NCI-H82 treated with DMSO at 0.1 percent for 48 hours (cell line): ENCODE measurements at regions not wholly inside any gene's neighbourhood (a gene's known extent, or its start where the extent isn't known, plus 50 kb on each side); places are given as distances from the start of the nearest gene placed in this dataset.
"Not testable (repeated sequence)": the region's sequence is repeated elsewhere in the genome, so short reads cannot be mapped to it uniquely, and the experiment has no call there.

Source experiments
- DNase-seq: peaks from one replicate; lab custom pipeline; 2025; ENCODE audit not compliant: unreplicated experiment; lab: John Stamatoyannopoulos, UW

- no peak for DNase-seq
Measured at GRCh38 chr6:11386726-11387125, 150.8 kb upstream of the TMEM170B start.

- DNase-seq = no peak
Measured at GRCh38 chr6:11386323-11386722, 151.2 kb upstream of the TMEM170B start.

DNA sequence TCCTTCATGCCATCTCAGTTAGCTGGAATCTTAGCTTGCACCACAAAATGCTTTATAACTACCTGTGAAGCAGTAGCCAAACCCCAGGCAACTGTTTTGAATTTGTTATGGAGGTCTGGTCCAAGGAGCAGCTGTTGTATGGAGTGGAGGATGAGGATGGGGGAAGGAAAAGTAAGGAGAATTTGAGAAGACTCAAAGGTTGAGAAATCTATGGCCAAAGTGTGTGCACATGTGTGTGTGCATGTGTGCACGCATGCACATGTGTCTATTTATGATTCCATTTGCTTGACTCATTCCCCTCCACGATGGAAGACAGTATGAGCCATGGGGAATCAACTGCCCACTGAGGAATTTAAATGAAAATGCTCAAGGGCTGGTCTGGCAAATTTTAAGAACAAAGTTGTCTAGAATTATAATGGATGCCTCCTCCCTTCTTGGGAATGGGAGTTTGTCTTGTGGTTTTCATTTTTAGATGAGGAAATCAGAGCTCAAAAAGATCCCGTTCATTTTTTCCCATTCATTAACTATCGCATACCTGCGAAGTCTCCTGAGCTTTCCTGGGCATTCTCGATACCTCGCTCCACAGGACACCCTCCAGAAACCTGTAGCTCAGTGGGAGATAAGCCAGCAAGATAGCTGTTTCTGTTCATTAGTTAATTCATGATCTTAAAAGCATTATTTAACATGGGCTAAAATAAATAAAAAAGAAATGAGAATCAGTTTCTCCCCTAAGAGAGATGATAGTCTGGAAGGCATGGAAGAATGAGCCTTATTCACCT, 152.3 kb upstream of the NEDD9 start:
- DNase-seq = no peak

DNA sequence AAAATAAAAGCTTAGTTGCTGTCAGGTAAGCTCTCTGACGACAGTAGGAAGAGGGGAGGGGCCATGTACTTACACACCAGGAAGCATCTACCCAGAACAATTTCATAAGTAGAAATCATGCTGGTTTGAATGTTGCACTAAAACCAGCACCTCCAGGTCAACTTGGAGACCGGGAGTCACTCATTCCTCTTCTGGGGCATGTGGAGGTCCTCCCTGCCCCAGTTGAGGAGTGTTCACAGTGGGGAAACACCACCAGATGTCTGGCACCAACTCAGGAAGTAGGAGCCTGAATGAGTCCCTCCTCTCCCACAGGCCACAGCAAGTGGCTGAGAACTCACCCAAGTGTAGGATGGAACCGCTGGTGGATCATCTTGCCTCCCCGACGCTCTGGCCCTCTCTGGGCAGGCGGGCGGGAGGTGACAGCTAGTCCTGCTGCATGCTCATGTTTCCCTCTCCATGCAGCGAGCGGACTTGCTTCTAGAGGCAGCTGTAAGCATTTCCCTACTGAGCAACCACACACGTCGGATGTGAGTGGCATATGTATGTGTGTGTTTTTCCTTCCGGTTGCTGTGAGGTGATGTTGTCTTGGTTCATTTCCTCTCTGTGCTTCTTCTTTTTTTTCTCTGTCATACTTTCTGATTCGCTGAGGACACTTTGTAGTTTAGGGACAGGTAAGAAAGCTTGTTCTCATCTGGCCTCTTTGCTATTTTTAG, 149.5 kb upstream of the NEDD9 start:
- DNase-seq = no peak

DNA sequence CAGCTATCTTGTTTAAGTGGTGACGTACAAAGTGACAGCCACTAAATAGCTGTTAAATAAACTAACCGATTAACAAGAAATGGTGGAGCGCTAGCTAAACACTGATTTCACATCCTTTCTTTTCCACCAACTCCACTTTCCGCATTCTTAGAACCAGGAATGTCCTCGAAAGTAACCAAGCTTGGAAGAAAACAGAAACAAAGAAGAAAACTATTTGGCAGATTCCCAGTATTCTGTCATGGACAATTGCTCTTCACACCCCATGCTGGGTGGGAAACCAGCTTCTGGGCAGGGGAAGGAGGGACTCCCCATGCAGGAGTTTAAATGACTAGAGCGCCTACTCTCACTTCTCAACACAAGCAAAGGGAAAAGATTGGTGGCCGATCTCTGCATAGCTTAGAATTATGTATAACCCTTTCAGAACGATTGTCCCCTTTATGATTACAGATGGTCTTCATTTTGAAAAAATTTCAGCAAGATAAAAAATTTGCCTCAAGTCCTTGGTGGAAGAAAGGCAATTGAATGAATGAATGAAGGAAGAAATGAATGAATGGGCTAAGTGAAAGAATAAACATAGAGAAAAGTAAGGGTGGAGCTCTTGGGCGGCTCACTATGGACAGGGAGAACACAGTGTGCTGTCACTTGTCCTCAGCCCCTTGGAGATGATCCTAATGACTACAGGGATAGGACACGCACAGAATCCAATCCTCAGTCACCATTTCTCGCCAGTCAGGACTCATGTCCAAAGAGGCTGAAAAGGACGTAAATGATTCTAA, 148.7 kb upstream of the NEDD9 start:
- DNase-seq = no peak

- DNase-seq = no peak
Measured at GRCh38 chr6:11380549-11380948, 148.1 kb upstream of the NEDD9 start.

- no peak for DNase-seq
Measured at GRCh38 chr6:11379805-11380204, 147.3 kb upstream of the NEDD9 start.

DNA sequence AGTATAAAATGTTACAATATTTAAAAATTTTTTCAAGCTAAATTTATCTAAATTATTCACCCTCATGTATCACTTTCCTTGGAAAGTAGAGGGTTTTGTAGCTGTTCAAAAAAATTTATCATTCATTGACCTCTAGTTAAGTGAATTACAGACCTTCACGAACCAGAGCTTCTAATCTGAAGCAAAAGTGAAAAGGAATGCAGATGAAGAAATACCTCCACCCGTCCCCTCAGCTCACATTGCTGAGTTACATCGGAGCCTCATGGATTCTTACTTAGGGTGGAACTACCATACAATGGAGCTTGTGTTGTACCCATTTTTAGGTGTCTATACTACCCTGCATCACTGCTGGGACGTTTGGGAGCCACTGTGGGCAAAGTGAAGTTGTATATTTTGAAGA, 146.2 kb upstream of the NEDD9 start:
- DNase-seq = no peak

GRCh38 chr6:11374036-11375010, 141.9 kb upstream of the NEDD9 start:
- no peak for DNase-seq

- no peak for DNase-seq
Measured at GRCh38 chr6:11373208-11373607, 140.7 kb upstream of the NEDD9 start.

DNA sequence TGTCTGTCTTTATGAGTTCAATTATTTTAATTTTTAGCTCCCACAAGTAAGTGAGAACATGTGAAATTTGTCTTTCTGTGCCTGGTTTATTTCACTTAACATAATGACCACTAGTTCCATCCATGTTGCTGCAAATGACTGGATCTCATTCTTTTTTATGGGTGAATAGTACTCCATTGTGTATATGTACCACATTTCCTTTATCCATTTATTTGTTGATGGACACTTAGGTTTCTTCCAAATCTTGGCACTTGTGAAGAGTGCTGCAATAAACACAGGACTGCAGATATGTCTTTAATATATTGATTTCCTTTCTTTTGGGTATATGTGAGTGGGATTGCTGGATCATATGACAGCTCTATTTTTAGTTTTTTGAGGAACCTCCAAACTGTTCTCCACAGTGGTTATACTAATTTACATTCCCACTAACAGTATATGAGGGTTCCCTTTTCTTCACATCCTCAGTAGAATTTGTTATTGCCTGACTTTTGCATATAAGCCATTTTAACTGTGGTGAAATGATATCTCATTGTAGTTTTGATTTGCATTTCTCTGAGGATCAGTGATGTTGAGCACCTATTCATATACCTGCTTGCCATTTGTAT, 139.8 kb upstream of the NEDD9 start:
- not testable (repeated sequence) for DNase-seq

DNA sequence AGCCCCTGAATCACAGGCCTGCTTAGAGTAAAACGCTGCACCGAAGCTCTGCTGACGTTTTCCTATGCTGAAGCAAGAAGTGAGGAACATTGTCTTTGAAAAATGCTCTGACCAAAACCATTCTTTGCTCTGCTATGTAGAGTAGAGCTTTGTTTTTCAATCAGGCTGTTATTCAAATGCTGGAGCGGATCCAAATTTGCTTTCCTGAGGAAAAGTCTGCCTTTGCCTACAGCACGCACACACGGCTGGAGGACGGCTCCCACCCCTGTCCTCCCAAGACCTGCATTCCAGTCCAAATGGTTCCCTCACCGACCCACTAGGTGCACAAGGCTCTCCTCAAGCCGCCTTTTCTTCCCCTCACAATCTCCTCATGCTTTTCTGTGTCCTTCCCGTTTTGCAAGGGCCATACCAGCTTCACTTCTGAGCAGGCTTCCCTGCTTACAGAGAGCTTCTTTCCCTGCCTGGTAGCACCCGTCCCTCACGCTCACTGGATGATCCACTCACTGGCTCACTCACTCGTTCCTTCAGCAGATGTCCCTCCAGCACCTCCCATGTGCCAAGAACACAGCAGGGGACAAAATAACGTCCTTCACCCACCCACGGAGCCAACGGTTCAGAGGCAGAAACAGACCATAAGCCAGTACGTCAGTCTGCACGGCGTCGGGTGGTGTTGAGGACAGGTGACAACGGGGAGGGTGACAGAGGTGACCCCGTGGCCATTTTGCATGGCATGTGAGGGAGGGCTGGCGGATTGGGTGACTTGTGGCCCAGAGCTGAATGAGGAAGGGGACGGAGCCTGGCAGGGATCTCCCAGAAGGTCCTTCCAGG, 137.9 kb upstream of the NEDD9 start:
- DNase-seq = no peak

- DNase-seq = no peak
Measured at GRCh38 chr6:11368760-11369159, 136.3 kb upstream of the NEDD9 start.

DNA sequence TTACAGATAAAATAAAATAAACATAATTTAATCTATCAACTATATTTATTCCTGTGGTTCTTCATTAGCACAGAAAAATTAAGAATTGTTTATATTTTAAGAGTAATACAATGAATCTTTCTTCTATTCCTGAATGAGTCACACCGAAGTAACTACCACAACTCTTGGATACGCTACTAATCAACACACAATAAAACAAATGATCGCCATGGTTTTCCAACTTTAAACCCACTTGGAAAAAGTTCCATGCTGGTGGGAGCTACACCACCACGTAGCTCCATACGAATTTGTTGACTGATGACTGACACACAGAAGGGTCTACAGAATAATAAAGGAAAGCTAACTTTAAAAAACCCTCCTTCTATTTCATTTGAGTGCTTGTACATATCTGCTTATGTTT, 135.8 kb upstream of the NEDD9 start:
- no peak for DNase-seq

DNA sequence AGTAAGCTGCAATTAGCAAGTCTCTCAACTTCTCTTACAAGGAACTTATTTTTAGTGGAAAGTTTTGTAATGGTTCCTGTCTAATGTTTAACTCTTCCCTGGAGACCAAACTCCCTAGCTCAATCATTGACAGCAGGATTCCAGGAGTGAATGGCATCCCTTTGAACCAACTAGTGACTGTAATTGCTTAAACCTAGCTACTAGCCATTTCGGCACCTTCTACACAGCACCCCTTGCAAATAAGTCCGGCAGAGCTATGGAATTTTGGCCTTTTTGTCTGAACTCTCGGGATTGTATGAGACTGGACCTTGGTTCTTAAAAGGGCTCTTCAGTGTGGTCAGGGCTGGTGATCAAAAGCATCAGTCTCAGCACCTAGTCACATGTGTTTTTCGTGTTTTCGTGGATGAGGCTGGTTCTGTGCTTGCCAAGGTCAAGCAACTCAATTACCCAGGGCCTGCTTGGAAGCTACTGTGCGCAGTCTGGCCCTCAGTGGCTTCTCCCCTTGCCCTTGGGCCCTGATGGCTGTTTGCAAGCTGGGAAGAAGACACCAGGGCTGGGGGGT, 135.3 kb upstream of the NEDD9 start:
- DNase-seq = no peak

DNA sequence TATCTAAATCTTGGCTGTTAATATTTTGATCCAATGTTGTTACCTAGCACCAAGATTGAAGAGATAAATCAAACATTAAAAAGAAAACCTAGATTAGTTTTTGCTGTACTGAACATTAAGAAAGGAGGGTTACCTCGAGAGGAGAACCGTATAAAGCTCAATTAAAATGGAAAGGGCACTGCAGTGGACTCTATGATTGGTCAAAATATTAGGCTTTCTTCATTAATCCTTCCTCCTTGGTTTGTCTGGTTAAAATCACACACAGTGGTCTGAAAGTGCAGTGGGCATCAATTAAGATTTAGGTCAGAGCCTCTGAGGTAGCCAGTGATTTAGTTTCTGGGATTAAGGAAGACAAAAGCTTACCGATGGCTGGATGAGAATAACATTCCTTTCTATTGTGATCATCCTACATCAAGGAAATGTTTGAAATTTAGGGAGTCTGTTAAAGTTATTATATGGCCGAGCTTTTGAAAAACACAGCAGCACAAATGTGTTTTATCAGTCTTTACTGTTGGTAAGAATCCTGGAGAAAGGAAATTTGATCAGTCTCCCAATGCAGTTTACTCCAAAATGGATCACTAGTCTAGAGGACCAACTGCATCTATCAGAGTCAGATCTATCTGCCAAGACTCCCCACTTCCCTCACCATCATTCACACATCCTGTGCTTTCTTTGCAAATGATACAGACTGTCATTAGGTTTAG, 134.6 kb upstream of the NEDD9 start:
- no peak for DNase-seq

DNA sequence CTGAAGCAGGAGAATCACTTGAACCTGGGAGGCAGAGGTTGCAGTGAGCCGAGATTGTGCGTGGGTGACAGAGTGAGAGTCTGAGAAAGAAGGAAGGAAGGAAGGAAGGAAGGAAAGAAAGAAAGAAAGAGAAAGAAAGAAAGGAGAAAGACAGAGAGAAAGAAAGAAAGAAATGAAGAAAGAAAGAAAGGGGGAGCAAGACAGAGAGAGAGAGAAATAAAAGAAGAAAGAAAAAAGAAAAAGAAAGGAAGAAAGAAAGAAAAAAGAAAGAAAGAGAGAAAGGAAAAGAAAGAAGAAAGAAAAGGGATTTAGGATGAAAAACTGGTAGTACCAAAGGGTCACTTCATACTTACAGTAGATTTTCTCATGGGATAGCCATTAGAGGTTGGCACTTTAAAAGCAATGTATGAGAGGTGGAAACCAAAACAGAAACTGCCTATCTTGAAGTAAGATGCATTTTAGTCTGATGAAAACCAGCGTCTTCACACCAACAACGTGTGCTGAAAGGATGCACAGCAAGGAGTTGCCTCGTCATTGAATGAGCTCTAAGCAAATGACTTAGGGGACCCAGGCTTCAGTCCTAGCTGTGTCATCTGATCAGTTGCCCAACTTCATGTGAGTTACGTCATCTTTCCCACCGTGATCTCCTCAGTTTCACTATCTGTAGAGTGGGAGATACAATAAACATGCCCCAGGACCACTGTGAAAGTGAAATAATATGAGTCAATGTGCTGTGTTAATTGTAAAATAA, 133.9 kb upstream of the NEDD9 start:
- DNase-seq = no peak

DNA sequence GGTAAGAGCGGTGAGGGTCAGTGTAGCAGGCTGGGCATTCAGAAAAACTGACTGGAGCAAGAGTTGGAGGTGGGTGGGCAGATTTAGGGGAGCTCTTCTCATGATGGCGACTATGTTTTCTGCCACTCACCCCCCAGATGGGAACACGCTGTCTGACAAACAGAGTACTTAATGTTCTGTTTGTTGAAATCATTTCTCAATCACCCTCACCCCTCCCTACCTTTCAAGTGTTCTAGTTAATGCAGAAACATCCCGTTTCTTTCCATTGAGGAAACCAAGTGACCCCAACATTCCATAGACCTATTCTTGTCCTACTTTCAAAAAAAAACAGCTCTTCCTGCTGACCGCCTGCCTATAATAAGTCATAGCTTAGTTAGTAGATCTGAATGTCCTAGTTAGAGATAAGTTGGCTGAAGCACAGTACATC, 132.5 kb upstream of the NEDD9 start:
- DNase-seq = no peak
